ENCODE measurements at regions not wholly inside any gene's neighbourhood (a gene's known extent, or its start where the extent isn't known, plus 50 kb on each side); places are given as distances from the start of the nearest gene placed in this dataset.

DNA sequence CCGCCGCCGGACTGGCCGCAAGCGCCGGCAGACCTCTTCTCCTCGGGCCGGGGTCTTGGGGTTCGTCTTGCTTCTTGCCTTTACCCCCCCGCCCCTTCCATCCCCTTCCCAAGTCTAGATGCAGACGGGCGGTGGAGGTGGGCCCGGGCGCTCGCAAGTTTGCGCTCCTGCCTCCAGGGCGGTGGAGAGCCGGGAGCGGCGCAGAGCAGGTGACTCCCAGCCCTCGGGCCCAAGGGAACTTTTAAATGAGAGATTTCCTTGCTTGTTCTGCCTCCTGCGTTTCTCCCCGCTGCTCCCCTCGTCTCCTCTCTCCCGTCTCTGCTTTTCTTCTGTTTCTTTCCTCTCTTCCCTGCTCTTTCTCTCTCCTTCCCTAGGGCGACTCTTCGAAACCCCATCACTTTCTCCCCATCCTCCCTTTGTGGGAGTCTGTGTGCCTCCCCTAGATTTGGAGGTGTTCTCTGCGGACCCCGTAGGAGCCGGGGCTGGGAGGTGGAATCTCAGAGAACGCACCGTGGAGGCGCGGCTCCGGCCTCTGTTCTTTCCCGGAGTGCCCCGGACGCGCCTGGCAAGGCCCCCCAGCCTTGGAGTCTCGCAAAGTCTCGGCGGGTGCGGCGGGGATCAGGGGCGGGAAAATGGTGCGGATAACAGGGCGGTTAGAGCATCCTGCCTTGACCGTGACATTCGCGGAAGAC lies 114.7 kb upstream of the MYL2 start (continued):
- TF ChIP-seq ZNF548 (tag by site-specific recombination; IDR thresholded peaks at IDR 0.05) = no peak
- no peak for TF ChIP-seq ZNF302 (tag by site-specific recombination; IDR thresholded peaks at IDR 0.05; ENCODE audit: low read depth)
- TF ChIP-seq ZNF600 (tag by site-specific recombination; IDR thresholded peaks at IDR 0.05) = 0 out of 2 replicates have a peak, but pooled peaks have one; percentile 39
- TF ChIP-seq GLIS2 (tag by site-specific recombination; IDR thresholded peaks at IDR 0.05) = peak; percentile 76; the same call in 1 of the 2 replicates
- peak; percentile 53; the same call in 1 of the 2 replicates for TF ChIP-seq ZBTB17 (tag by site-specific recombination; IDR thresholded peaks at IDR 0.05)
- no peak for TF ChIP-seq FEZF1 (tag by site-specific recombination; IDR thresholded peaks at IDR 0.05)
- TF ChIP-seq ZNF335 (tag by site-specific recombination; conservative IDR thresholded peaks at IDR 0.05) = peak; percentile 98
- TF ChIP-seq, protein P1, sequence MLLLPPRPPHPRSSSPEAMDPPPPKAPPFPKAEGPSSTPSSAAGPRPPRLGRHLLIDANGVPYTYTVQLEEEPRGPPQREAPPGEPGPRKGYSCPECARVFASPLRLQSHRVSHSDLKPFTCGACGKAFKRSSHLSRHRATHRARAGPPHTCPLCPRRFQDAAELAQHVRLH (tag by site-specific recombination; IDR thresholded peaks at IDR 0.05) = no peak
- TF ChIP-seq GLIS1 (tag by site-specific recombination; IDR thresholded peaks at IDR 0.05) = peak; percentile 77
- TF ChIP-seq ZBTB20 (tag by site-specific recombination; IDR thresholded peaks at IDR 0.05) = peak; percentile 83
- no peak for TF ChIP-seq ZNF433 (tag by site-specific recombination; IDR thresholded peaks at IDR 0.05; ENCODE audit: low read depth)
- TF ChIP-seq ZIC2 (tag by site-specific recombination; IDR thresholded peaks at IDR 0.05) = peak; percentile 32
- peak; percentile 50; the same call in 1 of the 2 replicates for TF ChIP-seq MYNN (tag by site-specific recombination; IDR thresholded peaks at IDR 0.05; ENCODE audit: borderline replicate concordance)
- TF ChIP-seq WT1 (tag by site-specific recombination; IDR thresholded peaks at IDR 0.05) = 0 out of 2 replicates have a peak, but pooled peaks have one; percentile 37
- TF ChIP-seq ZNF624 (tag by site-specific recombination; IDR thresholded peaks at IDR 0.05) = no peak
- no peak for TF ChIP-seq ZNF175 (tag by site-specific recombination; IDR thresholded peaks at IDR 0.05)
- no peak for TF ChIP-seq ZNF10 (tag by site-specific recombination; IDR thresholded peaks at IDR 0.05)
- TF ChIP-seq, protein P2, sequence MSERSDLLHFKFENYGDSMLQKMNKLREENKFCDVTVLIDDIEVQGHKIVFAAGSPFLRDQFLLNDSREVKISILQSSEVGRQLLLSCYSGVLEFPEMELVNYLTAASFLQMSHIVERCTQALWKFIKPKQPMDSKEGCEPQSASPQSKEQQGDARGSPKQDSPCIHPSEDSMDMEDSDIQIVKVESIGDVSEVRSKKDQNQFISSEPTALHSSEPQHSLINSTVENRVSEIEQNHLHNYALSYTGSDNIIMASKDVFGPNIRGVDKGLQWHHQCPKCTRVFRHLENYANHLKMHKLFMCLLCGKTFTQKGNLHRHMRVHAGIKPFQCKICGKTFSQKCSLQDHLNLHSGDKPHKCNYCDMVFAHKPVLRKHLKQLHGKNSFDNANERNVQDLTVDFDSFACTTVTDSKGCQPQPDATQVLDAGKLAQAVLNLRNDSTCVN (tag by site-specific recombination; optimal IDR thresholded peaks at IDR 0.05) = peak; percentile 65
- TF ChIP-seq YY1 (tag by site-specific recombination; IDR thresholded peaks at IDR 0.05) = no peak
- TF ChIP-seq, protein P3, sequence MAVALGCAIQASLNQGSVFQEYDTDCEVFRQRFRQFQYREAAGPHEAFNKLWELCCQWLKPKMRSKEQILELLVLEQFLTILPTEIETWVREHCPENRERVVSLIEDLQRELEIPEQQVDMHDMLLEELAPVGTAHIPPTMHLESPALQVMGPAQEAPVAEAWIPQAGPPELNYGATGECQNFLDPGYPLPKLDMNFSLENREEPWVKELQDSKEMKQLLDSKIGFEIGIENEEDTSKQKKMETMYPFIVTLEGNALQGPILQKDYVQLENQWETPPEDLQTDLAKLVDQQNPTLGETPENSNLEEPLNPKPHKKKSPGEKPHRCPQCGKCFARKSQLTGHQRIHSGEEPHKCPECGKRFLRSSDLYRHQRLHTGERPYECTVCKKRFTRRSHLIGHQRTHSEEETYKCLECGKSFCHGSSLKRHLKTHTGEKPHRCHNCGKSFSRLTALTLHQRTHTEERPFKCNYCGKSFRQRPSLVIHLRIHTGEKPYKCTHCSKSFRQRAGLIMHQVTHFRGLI (tag by site-specific recombination; IDR thresholded peaks at IDR 0.05) = no peak

DNA sequence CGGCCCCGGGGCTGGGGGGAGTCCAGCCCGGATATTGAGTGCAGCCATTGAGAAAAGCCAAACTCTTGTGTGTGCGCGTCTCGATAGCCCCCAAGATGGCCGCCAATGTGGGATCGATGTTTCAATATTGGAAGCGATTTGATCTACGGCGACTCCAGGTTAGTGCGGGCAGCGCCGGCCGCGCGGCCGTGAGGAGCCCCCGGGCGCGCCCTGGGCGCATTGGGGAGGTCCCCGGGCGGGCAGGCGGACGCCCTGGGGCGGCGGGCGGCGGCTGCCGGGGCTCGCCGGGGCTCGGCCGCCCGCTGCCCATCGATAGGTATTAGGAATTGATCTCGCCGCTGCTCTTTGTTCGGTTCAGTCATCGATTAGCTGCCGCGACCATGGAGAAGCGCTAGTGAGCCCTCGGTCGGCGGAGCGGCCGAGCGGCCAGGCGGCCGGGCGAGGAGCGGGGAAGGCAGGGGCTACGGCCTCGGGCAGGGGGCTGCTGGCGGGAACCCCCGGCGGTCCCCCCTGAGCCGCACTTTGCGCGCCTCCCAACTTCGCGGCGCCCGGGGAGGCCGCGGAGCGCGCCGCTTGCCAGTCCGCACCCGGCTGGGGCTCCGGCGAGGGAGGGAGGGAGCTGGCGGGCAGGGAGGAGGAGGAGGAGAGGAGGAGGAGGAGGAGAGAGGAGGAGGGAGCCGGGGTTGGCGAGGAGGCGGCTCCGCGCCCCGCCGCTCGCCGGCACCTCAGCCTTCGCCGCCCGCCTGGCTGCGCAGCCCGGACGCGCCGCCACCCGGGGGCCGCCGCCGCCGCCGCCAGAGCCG lies 113.9 kb upstream of the MYL2 start, which contains the start of gene CUX2:
CUX2 (plus strand) TSS at position 83 of the 803 bp plus-strand sequence.
- ChIA-PET POLR2A (no interaction called here), CTCF (interaction anchor here (0.6 to 1.4 kb wide), 8 partner anchors 10 to 415 kb away, joined by 3 to 6 read pairs (median 4); no protein-coding TSS in a partner anchor)
- no peaks in the 10 kb centered on the region for H3K36me3 ChIP-seq (ENCODE audit: control insufficient read depth in 2 of 2, insufficient read depth in 1 of 2, low read length in 2 of 2)
- TF ChIP-seq ZIC2 (tag by site-specific recombination; IDR thresholded peaks at IDR 0.05) = no peak
- TF ChIP-seq, protein P4, sequence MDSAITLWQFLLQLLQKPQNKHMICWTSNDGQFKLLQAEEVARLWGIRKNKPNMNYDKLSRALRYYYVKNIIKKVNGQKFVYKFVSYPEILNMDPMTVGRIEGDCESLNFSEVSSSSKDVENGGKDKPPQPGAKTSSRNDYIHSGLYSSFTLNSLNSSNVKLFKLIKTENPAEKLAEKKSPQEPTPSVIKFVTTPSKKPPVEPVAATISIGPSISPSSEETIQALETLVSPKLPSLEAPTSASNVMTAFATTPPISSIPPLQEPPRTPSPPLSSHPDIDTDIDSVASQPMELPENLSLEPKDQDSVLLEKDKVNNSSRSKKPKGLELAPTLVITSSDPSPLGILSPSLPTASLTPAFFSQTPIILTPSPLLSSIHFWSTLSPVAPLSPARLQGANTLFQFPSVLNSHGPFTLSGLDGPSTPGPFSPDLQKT (IDR thresholded peaks at IDR 0.05; ENCODE audit: borderline replicate concordance, low read depth, low read length) = no peak
- TF ChIP-seq, protein P5, sequence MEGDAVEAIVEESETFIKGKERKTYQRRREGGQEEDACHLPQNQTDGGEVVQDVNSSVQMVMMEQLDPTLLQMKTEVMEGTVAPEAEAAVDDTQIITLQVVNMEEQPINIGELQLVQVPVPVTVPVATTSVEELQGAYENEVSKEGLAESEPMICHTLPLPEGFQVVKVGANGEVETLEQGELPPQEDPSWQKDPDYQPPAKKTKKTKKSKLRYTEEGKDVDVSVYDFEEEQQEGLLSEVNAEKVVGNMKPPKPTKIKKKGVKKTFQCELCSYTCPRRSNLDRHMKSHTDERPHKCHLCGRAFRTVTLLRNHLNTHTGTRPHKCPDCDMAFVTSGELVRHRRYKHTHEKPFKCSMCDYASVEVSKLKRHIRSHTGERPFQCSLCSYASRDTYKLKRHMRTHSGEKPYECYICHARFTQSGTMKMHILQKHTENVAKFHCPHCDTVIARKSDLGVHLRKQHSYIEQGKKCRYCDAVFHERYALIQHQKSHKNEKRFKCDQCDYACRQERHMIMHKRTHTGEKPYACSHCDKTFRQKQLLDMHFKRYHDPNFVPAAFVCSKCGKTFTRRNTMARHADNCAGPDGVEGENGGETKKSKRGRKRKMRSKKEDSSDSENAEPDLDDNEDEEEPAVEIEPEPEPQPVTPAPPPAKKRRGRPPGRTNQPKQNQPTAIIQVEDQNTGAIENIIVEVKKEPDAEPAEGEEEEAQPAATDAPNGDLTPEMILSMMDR (tag by site-specific recombination; IDR thresholded peaks at IDR 0.05) = no peak
- TF ChIP-seq ZNF324 (tag by site-specific recombination; IDR thresholded peaks at IDR 0.05) = no peak
- TF ChIP-seq ZNF23 (tag by site-specific recombination; IDR thresholded peaks at IDR 0.05; ENCODE audit: borderline replicate concordance) = no peak
- no peak for TF ChIP-seq ZNF561 (tag by site-specific recombination; IDR thresholded peaks at IDR 0.05; ENCODE audit: borderline replicate concordance)
- no peak for TF ChIP-seq SALL2 (tag by site-specific recombination; IDR thresholded peaks at IDR 0.05; ENCODE audit: borderline replicate concordance)
- TF ChIP-seq, protein P6, sequence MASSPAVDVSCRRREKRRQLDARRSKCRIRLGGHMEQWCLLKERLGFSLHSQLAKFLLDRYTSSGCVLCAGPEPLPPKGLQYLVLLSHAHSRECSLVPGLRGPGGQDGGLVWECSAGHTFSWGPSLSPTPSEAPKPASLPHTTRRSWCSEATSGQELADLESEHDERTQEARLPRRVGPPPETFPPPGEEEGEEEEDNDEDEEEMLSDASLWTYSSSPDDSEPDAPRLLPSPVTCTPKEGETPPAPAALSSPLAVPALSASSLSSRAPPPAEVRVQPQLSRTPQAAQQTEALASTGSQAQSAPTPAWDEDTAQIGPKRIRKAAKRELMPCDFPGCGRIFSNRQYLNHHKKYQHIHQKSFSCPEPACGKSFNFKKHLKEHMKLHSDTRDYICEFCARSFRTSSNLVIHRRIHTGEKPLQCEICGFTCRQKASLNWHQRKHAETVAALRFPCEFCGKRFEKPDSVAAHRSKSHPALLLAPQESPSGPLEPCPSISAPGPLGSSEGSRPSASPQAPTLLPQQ (tag by site-specific recombination; IDR thresholded peaks at IDR 0.05) = no peak
- TF ChIP-seq GLIS1 (tag by site-specific recombination; IDR thresholded peaks at IDR 0.05) = no peak

More for the DNA sequence above, 113.9 kb upstream of the MYL2 start, which contains the start of gene CUX2:
- Histone ChIP-seq H3K9me3 (ENCODE audit: control insufficient read depth, insufficient read depth, low read depth, low read length) (no peaks in the 10 kb centered on the region), H3K4me1 (ENCODE audit: control insufficient read depth, insufficient read depth, low read length) (peaks cover 12% of the 10 kb centered on the region), H3K4me3 (ENCODE audit: low read depth, low read length) (peak within 1 kb of the TSS; percentile 57), H3K27ac (ENCODE audit: extremely low read depth, low read depth, low read length) (peak within 1 kb of the TSS; percentile 77; the same call in 1 of the 2 replicates)

Data from HEK293 (cell line).